ENCODE measurements at regions not wholly inside any gene's neighbourhood (a gene's known extent, or its start where the extent isn't known, plus 50 kb on each side); places are given as distances from the start of the nearest gene placed in this dataset.

DNA sequence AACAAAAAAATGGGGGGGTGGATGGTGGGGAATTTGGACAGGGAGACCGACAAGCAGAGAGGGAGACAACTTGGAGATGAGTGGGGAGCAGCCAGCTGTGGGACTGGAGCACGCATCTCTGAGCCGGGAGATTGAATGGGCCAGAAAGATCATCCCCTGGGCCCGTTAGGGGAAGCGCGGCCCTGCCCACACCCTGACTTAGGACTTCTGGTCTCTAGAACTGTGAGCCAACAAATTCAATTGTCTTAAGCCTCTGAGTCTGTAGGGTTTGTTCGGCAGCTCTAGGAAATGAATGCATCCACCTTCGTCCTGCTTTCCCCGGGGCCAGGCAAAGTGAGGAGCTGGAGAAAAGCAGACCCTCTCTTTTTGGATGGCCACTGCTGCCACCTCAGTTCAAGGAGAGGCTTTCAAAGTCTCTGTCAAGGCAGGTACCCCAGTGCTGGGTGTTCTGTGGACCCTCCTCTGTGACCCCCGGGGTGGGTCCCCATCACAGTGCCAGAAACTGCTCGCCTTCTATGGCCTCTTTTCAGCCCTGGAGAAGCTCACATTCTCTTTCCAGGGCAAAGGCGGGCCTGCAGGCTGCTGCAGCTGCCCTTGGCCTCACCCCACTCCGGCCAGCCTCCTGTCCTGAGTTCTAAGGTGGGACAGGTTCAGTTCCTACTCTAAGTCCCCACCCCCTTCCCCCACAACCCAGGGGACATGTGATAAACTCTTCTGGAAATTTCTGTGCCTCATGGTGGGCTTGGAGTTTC, 423.2 kb downstream of the RPS24 start:
- TF ChIP-seq, protein P1, sequence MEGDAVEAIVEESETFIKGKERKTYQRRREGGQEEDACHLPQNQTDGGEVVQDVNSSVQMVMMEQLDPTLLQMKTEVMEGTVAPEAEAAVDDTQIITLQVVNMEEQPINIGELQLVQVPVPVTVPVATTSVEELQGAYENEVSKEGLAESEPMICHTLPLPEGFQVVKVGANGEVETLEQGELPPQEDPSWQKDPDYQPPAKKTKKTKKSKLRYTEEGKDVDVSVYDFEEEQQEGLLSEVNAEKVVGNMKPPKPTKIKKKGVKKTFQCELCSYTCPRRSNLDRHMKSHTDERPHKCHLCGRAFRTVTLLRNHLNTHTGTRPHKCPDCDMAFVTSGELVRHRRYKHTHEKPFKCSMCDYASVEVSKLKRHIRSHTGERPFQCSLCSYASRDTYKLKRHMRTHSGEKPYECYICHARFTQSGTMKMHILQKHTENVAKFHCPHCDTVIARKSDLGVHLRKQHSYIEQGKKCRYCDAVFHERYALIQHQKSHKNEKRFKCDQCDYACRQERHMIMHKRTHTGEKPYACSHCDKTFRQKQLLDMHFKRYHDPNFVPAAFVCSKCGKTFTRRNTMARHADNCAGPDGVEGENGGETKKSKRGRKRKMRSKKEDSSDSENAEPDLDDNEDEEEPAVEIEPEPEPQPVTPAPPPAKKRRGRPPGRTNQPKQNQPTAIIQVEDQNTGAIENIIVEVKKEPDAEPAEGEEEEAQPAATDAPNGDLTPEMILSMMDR (IDR thresholded peaks at IDR 0.05): no peak
- no peak for TF ChIP-seq EZH2 (IDR thresholded peaks at IDR 0.05; ENCODE audit: borderline replicate concordance, insufficient read depth, low read depth, low read length, poor library complexity, severe bottlenecking)
- H3K4me2 ChIP-seq (replicated peaks; ENCODE audit: low read depth, low read length, poor library complexity, severe bottlenecking): no peak overlapping the region
- WGBS (ENCODE audit: insufficient coverage): 91% methylated on average over 10 of the region's 13 CpGs
- Mint-ChIP-seq H3K4me3 (no peak overlapping the region), H3K9me3 (ENCODE audit: insufficient read depth) (no peaks in the 10 kb centered on the region), H3K27me3 (peaks cover 3% of the 10 kb centered on the region), H3K4me1 (no peaks in the 10 kb centered on the region), H3K27ac (no peak overlapping the region)
- no peak overlapping the region for H3K9ac ChIP-seq (ENCODE audit: low read length)
- POLR2A ChIA-PET: no interaction called here
- intact Hi-C loops (cut with micrococcal nuclease): no loop called here
- DNase-seq (no peak), ATAC-seq (ENCODE audit: low read depth) (no peak)
- no peak overlapping the region for H3K4me3 ChIP-seq (ENCODE audit: control extremely low read depth in 1 of 5, extremely low read depth in 1 of 5, insufficient read depth in 1 of 5, low read depth in 2 of 5, low read length in 4 of 5)
- no peak overlapping the region for H3K27ac ChIP-seq (ENCODE audit: low read length in 2 of 2)
- peaks cover 0 to 6% (median 0%) of the 10 kb centered on the region in 4 experiments for H3K27me3 ChIP-seq (replicated peaks in 1 of 4; ENCODE audit: control extremely low read depth in 1 of 4, control insufficient read depth in 3 of 4, insufficient read depth in 4 of 4, low read length in 3 of 4)
- no peaks in the 10 kb centered on the region for H3K4me1 ChIP-seq (ENCODE audit: control insufficient read depth in 2 of 2, insufficient read depth in 2 of 2, low read length in 2 of 2)
- CTCF ChIA-PET: no interaction called here
- H4K20me1 ChIP-seq (ENCODE audit: control insufficient read depth, insufficient read depth, low read length, poor library complexity, severe bottlenecking): no peaks in the 10 kb centered on the region
- no peak overlapping the region for H2AFZ ChIP-seq (ENCODE audit: insufficient read depth, low read depth, low read length, poor library complexity, severe bottlenecking)
- no peaks in the 10 kb centered on the region for H3K9me3 ChIP-seq (ENCODE audit: control extremely low read depth in 1 of 3, control insufficient read depth in 2 of 3, insufficient read depth in 1 of 3, low read length in 2 of 3)
- no peaks in the 10 kb centered on the region for H3K79me2 ChIP-seq (ENCODE audit: control insufficient read depth, insufficient read depth, low read length)
- H3K36me3 ChIP-seq (replicated peaks in 1 of 2; ENCODE audit: control extremely low read depth in 1 of 2, control insufficient read depth in 1 of 2, extremely low read depth in 1 of 2, insufficient read depth in 2 of 2, low read length in 1 of 2): no peaks in the 10 kb centered on the region

DNA sequence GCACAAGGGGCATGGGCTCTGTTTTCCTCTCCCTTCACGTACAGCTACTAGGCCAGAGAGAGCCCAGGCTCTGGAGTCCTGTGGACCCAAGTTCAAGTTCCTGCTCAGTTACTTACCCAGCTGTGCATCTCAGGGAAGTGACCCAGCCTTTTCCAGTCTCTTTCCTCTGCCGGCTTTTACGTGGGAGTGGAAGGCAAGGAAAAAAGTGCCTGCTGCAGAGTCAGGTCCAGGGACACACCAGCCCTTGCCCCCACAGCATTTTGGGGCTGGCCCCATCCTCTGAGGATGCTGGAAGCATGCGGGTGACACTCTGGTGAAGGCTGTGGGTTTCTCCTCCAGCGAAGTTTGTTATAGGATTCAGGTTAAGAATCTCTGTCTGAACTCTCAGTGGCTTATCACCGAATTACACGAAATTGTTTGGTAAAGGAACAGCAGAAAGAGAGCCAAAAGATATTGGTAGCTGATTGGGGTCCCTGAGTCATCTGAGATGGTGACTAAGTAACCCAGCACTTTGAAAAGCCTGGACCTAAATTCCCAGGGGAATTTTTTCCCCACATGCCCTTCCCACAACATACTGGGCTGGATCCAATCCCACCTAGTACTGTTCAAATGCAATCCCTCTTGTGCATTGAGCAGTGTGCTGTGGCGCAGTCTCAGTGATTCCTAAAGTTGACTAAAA, 424.3 kb downstream of the RPS24 start:
- no peak overlapping the region for H3K4me2 ChIP-seq (replicated peaks; ENCODE audit: low read depth, low read length, poor library complexity, severe bottlenecking)
- ChIA-PET CTCF (no interaction called here), POLR2A (no interaction called here)
- intact Hi-C loops (cut with micrococcal nuclease): no loop called here
- Mint-ChIP-seq H3K27ac (no peak overlapping the region), H3K4me3 (no peak overlapping the region), H3K9me3 (ENCODE audit: insufficient read depth) (no peaks in the 10 kb centered on the region), H3K27me3 (peaks cover 9% of the 10 kb centered on the region), H3K4me1 (no peaks in the 10 kb centered on the region)
- ATAC-seq (ENCODE audit: low read depth) (no peak), DNase-seq (no peak)
- H3K79me2 ChIP-seq (ENCODE audit: control insufficient read depth, insufficient read depth, low read length): no peaks in the 10 kb centered on the region
- peaks cover 0 to 2% (median 0%) of the 10 kb centered on the region in 3 donors for H3K9me3 ChIP-seq (ENCODE audit: control extremely low read depth in 1 of 3, control insufficient read depth in 2 of 3, insufficient read depth in 1 of 3, low read length in 2 of 3)
- H3K27me3 ChIP-seq (replicated peaks in 1 of 4; ENCODE audit: control extremely low read depth in 1 of 4, control insufficient read depth in 3 of 4, insufficient read depth in 4 of 4, low read length in 3 of 4): peaks cover 0 to 8% (median 0%) of the 10 kb centered on the region in 4 experiments
- H4K20me1 ChIP-seq (ENCODE audit: control insufficient read depth, insufficient read depth, low read length, poor library complexity, severe bottlenecking): no peaks in the 10 kb centered on the region
- H3K27ac ChIP-seq (ENCODE audit: low read length in 2 of 2): no peak overlapping the region
- no peaks in the 10 kb centered on the region for H3K4me1 ChIP-seq (ENCODE audit: control insufficient read depth in 2 of 2, insufficient read depth in 2 of 2, low read length in 2 of 2)
- H2AFZ ChIP-seq (ENCODE audit: insufficient read depth, low read depth, low read length, poor library complexity, severe bottlenecking): no peak overlapping the region
- H3K9ac ChIP-seq (ENCODE audit: low read length): no peak overlapping the region
- no peak for TF ChIP-seq EZH2 (IDR thresholded peaks at IDR 0.05; ENCODE audit: borderline replicate concordance, insufficient read depth, low read depth, low read length, poor library complexity, severe bottlenecking)
- TF ChIP-seq, protein P1 (IDR thresholded peaks at IDR 0.05): no peak
- no peak overlapping the region for H3K4me3 ChIP-seq (ENCODE audit: control extremely low read depth in 1 of 5, extremely low read depth in 1 of 5, insufficient read depth in 1 of 5, low read depth in 2 of 5, low read length in 4 of 5)
- 96% methylated on average over 5 of the region's 8 CpGs for WGBS (ENCODE audit: insufficient coverage)
- no peaks in the 10 kb centered on the region for H3K36me3 ChIP-seq (replicated peaks in 1 of 2; ENCODE audit: control extremely low read depth in 1 of 2, control insufficient read depth in 1 of 2, extremely low read depth in 1 of 2, insufficient read depth in 2 of 2, low read length in 1 of 2)
